NCI-H1930 (cell line): ENCODE measurements at regions not wholly inside any gene's neighbourhood (a gene's known extent, or its start where the extent isn't known, plus 50 kb on each side); places are given as distances from the start of the nearest gene placed in this dataset.

Experiments used
- DNase-seq, 2 experiments: peaks; one replicate each; lab custom pipeline; 2025; lab: John Stamatoyannopoulos, UW

GRCh38 chr5:178808886-178809285 is 50.9 kb upstream of the ZNF354B start:
- no peak for DNase-seq

DNA sequence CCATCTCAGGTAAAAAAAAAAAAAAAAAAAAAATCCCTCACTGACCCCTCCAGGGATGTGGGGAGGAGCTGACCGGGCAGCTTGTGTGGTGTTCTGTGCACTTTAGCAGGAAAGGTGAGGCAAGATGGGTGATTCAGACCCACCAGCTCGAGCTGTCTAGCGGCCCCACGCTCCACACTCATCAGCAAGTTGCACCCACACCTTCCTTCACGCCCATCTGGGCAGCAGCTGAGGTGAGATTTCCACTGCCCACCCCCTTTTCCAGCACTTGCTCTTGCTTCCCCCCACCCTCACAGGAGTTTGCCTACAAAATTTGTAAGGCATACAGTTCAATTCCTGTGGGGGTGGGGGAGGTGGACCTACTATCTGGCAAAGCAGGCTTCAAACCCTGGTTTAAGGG is 58.7 kb upstream of the ZNF354B start:
- DNase-seq: no peak

- DNase-seq: no peak
Measured at GRCh38 chr5:178797546-178798440, 62.0 kb upstream of the ZNF354B start.

- no peak for DNase-seq
Measured at GRCh38 chr5:178797101-178797521, 62.6 kb upstream of the ZNF354B start.

DNA sequence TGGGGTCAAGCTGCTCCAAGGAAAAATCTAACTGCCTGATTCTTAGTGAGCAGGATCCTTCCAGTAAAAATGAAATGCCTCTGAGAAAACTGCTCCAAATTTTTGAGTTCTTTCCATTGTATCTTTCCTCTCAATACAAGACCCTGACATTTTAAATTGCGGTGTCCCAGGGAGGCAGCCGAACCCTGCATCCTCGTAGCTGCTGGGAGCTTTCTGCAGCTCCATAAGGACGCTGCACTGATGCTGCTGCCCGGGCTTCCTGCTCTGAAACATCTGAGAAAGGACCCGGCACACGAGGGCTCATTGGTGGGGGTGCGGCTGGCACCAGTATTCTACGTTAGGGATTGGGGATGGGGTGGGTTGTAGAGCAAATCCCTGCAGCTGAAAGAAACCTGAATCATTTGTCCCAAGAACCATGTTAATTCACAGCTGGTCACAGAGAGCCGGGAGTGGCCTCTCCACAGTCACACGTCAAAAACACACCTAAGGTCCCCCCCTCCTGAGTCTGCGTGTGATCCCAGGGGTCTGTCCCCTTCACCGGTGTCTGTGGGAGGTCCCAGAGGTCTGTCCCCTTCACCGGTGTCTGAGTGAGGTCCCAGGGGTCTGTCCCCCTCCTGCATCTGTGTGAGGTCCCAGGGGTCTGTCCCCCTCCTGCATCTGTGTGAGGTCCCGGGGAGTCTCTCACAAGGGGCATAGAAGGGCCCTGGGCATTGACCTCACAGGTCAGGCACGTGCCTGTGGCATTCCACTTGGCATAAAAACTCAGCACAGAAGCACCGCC is 63.4 kb upstream of the ZNF354B start:
- no peak for DNase-seq

GRCh38 chr5:178794433-178794832 is 64.0 kb upstream of the ZNF354A start:
- no peak for DNase-seq

- no peak for DNase-seq
Measured at GRCh38 chr5:178793696-178794095, 63.2 kb upstream of the ZNF354A start.

GRCh38 chr5:178793151-178793550 is 62.7 kb upstream of the ZNF354A start:
- peak in 1 of 2 experiments; percentile 2 for DNase-seq

DNA sequence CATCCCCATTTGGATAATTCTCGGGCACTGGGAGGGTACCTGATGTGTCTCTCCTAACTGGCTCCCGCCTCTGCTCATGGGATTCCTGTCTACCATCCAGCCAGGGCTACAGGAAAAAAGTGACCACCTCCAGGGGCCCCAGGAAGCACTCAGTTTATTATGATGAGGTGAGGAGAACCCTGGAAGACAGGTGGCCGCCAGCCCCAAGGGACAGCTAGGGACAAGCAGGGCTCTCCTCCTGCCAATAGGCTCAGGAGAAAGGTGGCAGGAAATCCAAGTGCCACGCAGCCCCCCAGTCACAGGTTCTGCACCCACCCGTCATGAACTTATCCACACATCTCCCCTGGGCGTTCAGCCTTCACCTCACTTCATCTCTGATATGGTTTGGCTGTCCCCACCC is 61.5 kb upstream of the ZNF354A start:
- no peak for DNase-seq

- DNase-seq: no peak
Measured at GRCh38 chr5:178790371-178790770, 59.9 kb upstream of the ZNF354A start.

- DNase-seq: no peak
Measured at GRCh38 chr5:178788381-178789085, 58.1 kb upstream of the ZNF354A start.

DNA sequence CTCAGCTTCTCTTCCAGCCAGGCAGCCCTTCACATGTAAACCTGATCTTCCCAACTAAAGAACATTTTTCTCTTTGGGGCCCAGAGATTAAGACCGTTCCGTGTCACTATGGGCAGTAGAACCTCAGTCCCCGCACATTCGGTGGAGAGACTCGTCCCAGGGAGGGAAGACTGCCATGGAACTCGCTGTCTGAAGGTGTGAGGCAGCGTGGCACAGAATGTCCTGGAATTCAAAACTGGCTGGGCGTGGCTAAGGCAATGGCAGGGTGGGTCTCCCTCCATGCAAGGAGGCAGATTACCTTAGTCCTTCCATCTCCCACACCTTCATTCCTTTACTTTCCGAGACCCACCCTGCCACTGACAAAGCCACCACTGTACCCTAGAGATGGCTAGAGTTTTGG is 57.4 kb upstream of the ZNF354A start:
- DNase-seq: no peak

GRCh38 chr5:178786859-178787499 is 56.5 kb upstream of the ZNF354A start:
- DNase-seq: no peak

GRCh38 chr5:178786417-178786816 is 56.0 kb upstream of the ZNF354A start:
- DNase-seq: no peak

DNA sequence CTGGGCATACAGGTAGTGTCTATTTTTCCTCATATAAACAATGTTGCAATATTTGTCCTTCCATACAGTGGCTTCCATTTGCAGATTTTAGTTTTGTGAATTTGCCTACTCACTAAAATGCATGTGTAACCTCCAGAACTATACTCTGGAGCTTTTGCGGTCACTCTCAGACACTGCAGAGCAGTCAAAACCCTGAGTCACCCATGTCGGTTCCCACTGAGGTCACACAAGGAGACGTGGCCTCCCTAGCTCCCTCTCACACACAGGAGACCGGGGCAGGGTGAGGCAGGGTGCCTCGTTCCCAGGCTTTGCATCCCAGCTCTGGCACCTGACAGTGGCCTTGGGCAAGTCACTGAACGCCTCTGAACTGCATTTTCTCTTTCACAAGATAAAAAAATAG is 55.5 kb upstream of the ZNF354A start:
- no peak for DNase-seq

GRCh38 chr5:178784391-178784790 is 53.9 kb upstream of the ZNF354A start:
- DNase-seq: no peak

GRCh38 chr5:178781936-178782335 is 51.5 kb upstream of the ZNF354A start:
- no peak for DNase-seq

DNA sequence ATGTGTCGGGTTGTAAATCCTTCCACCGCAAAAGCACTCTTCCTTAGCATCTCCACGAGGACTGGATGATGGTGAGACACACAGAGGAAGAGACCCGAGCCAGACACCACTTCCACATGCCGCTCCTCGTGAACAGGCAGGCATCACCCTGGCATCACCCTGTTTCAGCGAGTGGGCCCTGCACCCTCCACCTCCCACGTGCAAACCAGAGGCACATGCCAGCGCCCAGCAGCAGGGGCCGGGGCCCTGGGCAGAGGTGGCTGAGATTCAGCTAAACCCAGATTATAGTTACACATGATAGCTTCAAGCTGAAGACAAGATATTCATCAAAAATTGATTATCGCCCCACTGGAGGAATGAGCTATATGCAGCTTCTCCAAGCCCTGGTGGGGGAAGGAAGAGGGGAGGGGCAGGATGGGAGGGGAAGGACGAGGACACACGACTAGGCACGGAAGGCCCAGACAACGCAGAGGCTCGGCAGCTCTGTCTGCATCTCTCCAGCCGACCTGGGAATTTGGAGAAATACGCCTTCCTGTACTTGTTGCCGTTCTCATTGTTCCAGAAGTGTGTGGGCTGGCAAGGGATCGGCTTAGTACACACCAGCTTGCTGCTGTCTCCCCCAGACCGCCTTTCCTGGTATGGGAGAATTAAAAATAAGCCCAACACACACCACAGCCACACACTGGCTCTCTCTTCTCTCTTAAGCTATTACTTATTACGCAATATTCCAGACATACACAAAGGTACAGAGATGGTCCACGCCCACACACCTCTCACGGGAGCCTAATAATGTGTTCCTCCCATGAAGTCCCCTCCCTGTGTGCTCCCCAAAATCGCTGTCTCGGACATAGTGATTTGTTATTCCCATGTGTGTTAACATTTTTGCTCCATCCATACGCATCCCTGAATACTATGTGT is 50.4 kb upstream of the ZNF354A start:
- DNase-seq: no peak
